Activated naive CD4-positive, alpha-beta T cell treated with anti-CD3 and anti-CD28 coated beads, Interleukin-2, amount 50 U/mL, for 24 hours (primary cell): ENCODE measurements at regions not wholly inside any gene's neighbourhood (a gene's known extent, or its start where the extent isn't known, plus 50 kb on each side); places are given as distances from the start of the nearest gene placed in this dataset.
"Not testable (repeated sequence)": the region's sequence is repeated elsewhere in the genome, so short reads cannot be mapped to it uniquely, and the experiment has no call there.

ENCODE experiments used
- H3K27ac Mint-ChIP-seq: one replicate; pipeline ENCODE4 v1.8.0; 2021; ENCODE audit warnings: mild to moderate bottlenecking, mixed read lengths
- H3K27me3 Mint-ChIP-seq: one replicate; pipeline ENCODE4 v1.8.0; 2021; ENCODE audit warnings: mixed read lengths
- H3K36me3 Mint-ChIP-seq: one replicate; pipeline ENCODE4 v1.8.0; 2021; ENCODE audit warnings: mixed read lengths
- H3K4me1 Mint-ChIP-seq: one replicate; pipeline ENCODE4 v1.8.0; 2021; ENCODE audit warnings: mixed read lengths
- H3K4me3 Mint-ChIP-seq: one replicate; pipeline ENCODE4 v1.8.0; 2021; ENCODE audit warnings: mild to moderate bottlenecking, mixed read lengths
- H3K9me3 Mint-ChIP-seq: one replicate; pipeline ENCODE4 v1.8.0; 2021; ENCODE audit warnings: mixed read lengths

DNA sequence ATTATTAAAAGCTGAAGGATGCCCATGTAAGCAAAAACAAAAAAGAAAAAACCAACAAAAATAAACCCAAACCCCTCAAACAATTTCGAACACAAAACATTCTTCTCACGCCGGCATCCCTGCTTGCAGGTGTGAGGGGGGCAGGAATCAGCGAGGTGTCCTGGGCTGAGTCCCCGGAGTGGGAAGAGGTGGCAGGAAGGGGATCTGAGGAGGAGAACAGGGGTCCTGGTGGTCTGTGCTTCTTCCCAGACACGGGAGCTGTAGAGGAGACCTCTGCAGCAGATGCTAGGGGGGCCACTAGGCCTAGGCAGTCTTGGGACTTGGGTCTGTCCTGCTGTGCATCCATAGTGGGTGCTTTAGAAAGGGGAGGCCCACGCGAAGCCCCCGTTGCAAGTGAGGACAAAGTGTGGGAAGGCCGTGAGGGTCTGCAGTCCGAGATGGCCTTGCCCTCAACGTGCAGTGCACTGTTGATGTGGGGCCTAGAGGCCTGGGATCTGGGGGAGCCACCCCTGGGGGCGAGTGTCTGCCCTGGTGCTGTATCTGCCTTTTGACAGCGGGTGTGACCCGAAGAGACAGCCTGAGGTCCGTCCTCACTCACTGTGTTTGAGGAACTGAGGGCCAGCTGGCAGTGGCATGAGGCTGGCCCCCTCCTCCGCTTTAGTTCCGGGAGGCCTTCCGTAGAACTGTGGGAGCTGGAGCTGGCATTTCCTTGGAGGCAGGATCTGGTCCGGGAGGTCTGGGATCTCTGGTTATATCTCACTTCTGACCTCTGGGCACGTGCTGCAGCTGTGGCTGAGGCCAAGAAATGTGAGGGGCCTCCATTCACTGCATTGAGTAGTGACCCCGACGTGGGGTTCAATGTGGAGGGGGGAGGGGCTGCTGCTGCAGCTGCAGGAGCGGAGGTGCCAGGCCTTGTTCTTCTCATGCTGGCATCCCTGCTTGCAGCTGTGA lies 1371.5 kb downstream of the CDH12 start:
- not testable (repeated sequence) for H3K27me3 Mint-ChIP-seq, H3K4me3 Mint-ChIP-seq, H3K4me1 Mint-ChIP-seq, H3K36me3 Mint-ChIP-seq, H3K9me3 Mint-ChIP-seq
- H3K27ac Mint-ChIP-seq, result peak overlapping the region; percentile 30

DNA sequence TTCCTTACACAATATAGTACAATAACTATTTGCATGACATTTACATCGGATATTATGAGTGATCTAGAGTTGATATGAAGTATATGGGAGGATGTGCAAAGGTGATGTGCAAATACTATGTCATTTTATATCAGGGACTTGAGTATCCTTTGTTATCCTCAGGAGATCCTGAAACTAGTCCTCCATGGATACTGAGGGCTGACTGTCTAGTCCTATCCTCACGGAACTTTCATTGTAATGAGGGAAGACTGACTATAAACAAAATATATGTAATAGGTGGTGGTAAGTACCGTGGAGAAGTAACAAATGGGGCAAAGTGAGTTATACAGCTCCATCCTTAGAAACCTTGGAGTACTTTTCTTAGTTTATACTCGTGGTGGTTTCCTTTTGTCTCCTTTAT lies 1373.1 kb downstream of the CDH12 start:
- H3K36me3 Mint-ChIP-seq, H3K27me3 Mint-ChIP-seq, H3K4me1 Mint-ChIP-seq: not testable (repeated sequence)

DNA sequence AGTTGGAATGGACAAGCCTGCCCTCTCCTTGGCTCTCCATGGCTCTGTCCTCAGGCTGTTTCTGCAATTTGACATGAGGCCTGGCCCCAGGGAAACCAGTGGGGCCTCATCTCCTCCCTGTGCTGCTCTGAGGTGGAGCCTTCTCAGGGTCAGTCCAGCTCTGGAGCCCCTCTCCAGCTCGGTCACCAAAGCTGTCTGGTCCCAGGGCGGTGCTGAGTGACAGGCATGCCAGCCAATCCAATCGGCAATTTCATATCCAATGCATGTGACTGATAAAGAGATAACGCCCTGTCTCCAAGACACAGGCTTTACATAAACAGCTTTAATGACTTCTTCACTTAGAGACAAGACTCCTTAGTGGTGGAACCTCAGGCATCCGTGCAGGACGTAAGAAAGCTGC lies 1379.2 kb downstream of the CDH12 start:
- peaks cover 12% of the 10 kb centered on the region for H3K36me3 Mint-ChIP-seq
- H3K9me3 Mint-ChIP-seq, H3K4me1 Mint-ChIP-seq, H3K27me3 Mint-ChIP-seq, H3K27ac Mint-ChIP-seq, H3K4me3 Mint-ChIP-seq: not testable (repeated sequence)

More for the DNA sequence above, 1373.1 kb downstream of the CDH12 start:
- H3K4me3 Mint-ChIP-seq, H3K9me3 Mint-ChIP-seq, H3K27ac Mint-ChIP-seq: not testable (repeated sequence)

DNA sequence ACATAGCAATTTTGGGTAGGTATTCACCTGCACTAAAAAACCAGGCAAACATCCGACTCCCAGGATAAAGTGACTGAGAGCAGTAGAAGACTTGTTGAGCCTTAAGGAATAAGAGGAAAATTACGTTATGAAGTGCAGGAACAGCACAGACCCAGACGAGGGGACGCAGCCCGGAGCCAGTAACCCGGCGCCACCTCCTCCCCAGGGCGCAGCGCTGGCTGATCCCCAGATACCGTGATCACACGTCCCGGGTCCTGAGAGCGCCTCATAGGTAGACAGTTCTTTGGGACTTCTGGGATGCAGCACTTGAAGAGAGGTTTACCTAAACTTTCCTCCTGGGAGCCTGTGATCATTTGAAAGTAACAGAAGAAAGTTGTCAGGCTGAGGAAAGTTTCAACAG lies 1379.7 kb downstream of the CDH12 start:
- H3K27ac Mint-ChIP-seq, result not testable (repeated sequence)

DNA sequence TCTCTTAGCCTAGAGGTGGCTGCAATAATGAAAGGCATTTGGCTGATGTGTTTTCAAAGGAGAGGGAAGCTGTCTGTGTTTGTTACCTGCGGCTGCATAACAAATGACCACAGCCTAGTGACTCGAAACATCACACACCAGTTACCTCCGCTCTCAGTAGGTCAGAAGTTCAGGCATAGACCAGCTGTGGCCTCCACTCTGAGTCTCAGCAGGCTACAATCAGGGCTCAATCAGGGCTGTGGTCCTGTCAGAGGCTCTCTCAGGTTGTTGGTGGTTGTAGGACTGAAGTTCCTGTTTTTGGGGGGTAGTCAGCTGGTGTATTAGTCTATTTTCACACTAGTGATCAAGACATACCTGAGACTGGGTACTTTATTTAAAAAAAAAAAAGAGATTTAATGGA lies 1381.5 kb downstream of the CDH12 start:
- H3K4me1 Mint-ChIP-seq, H3K27ac Mint-ChIP-seq, H3K4me3 Mint-ChIP-seq, H3K9me3 Mint-ChIP-seq, H3K27me3 Mint-ChIP-seq: not testable (repeated sequence)
- H3K36me3 Mint-ChIP-seq, result peaks cover 12% of the 10 kb centered on the region

More for the DNA sequence above, 1379.7 kb downstream of the CDH12 start:
- not testable (repeated sequence) for H3K9me3 Mint-ChIP-seq, H3K27me3 Mint-ChIP-seq, H3K4me3 Mint-ChIP-seq, H3K4me1 Mint-ChIP-seq
- peaks cover 12% of the 10 kb centered on the region for H3K36me3 Mint-ChIP-seq

DNA sequence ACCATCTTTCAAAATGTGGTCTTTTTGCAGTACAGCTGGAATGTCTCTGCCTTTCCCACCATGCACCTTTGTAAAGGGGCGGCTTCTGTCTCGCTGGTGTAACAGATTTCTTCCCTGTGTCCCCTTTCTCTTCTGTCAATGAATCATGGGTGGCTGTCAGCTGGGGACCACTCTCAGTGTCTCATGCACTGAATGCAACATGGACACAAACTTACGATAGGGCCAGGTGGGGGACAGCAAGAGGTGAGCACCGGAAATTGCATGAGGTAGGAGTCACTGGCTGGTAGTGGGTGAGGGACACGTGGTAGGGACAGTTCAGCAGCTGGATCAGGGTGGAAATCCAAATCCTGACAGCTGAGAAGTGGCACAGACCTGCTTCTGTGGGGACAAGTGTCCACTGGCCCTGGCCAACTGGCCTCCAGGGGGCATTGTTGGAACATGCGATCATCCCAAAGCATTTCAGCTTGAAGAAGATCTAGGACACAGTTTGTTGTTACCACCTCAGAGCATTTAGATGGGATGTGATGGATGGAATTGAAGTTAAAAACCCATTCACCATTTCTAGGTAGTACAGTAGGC lies 1383.5 kb downstream of the CDH12 start:
- H3K27me3 Mint-ChIP-seq, H3K4me3 Mint-ChIP-seq, H3K4me1 Mint-ChIP-seq, H3K9me3 Mint-ChIP-seq, H3K27ac Mint-ChIP-seq: not testable (repeated sequence)
- peaks cover 16% of the 10 kb centered on the region for H3K36me3 Mint-ChIP-seq

DNA sequence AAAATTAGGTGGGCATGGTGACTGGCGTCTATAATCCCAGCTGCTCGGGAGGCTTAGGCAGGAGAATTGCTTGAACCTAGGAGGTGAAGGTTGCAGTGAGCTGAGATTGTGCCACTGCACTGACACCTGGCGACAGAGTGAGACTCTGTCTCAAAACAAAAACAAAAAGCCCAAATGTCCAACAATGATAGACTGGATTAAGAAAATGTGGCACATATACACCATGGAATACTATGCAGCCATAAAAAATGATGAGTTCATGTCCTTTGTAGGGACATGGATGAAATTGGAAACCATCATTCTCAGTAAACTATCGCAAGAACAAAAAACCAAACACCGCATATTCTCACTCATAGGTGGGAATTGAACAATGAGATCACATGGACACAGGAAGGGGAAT lies 1385.6 kb downstream of the CDH12 start:
- not testable (repeated sequence) for H3K4me3 Mint-ChIP-seq, H3K27me3 Mint-ChIP-seq, H3K27ac Mint-ChIP-seq, H3K9me3 Mint-ChIP-seq, H3K4me1 Mint-ChIP-seq
- peaks cover 12% of the 10 kb centered on the region for H3K36me3 Mint-ChIP-seq

DNA sequence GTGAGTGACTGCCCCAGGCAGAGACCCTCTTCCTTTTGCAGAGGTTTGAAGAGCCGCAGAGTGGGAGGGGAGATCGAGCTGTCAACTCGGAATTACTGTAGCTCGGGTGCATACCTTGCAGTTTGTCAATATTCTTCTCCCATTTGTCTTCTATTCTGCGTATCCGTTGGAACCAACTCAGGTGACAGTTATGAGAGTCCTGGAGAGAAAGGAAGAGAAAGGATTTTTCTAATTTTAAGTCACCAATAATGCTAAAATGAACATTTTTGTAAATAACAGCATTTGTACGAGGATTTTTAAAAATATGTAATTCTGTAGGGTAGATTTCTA lies 1393.4 kb downstream of the CDH12 start:
- H3K9me3 Mint-ChIP-seq, H3K4me1 Mint-ChIP-seq, H3K36me3 Mint-ChIP-seq, H3K27me3 Mint-ChIP-seq: not testable (repeated sequence)
- peak overlapping the region; percentile 90 for H3K4me3 Mint-ChIP-seq
- H3K27ac Mint-ChIP-seq, result peak overlapping the region; percentile 77

DNA sequence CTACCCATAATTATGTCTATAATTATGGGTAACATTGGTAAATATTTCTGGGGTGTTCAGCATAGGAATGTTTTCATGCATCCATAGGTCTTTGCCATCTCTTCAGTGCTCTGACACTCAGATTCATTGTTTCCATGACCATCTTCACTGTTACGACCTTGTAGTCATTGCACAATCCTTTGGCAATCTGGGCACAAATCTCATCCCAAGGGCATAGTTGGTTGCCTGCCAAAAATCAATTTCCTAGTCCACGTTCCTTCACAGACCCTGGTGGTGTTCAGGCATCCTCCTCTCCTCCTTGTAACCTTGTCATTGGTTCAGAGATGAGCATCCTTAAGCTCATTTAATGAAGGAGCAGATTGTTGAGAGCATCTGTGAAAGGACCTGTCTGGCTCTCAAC lies 1400.7 kb downstream of the CDH12 start:
- no peaks in the 10 kb centered on the region for H3K9me3 Mint-ChIP-seq
- H3K4me1 Mint-ChIP-seq, result no peaks in the 10 kb centered on the region
- H3K27me3 Mint-ChIP-seq, result peaks cover 24% of the 10 kb centered on the region
- H3K27ac Mint-ChIP-seq, result no peak overlapping the region
- H3K36me3 Mint-ChIP-seq, result no peaks in the 10 kb centered on the region
- no peak overlapping the region for H3K4me3 Mint-ChIP-seq

DNA sequence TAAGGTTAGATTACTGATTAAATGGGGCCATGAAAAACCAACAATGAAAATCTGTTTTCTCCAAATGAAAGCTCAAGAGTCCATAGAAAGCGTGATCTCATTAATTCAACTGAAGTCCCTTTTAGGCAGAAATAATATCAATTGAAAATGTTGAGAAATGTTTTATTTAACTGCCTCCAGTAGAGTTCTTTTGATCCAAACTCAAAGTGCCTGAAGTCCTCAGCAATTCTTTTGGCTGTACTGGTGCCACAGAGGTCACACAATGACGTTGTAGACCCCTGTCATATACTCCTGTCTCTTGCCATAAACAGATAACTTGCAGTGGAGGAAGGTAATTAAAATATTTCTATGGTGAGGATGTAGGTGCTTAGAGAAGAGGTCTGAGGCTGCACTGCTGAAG lies 1420.5 kb downstream of the CDH12 start:
- H3K27ac Mint-ChIP-seq, result no peak overlapping the region
- no peak overlapping the region for H3K4me3 Mint-ChIP-seq
- no peaks in the 10 kb centered on the region for H3K9me3 Mint-ChIP-seq
- H3K4me1 Mint-ChIP-seq, result no peaks in the 10 kb centered on the region
- H3K36me3 Mint-ChIP-seq, result no peaks in the 10 kb centered on the region
- H3K27me3 Mint-ChIP-seq, result no peaks in the 10 kb centered on the region

DNA sequence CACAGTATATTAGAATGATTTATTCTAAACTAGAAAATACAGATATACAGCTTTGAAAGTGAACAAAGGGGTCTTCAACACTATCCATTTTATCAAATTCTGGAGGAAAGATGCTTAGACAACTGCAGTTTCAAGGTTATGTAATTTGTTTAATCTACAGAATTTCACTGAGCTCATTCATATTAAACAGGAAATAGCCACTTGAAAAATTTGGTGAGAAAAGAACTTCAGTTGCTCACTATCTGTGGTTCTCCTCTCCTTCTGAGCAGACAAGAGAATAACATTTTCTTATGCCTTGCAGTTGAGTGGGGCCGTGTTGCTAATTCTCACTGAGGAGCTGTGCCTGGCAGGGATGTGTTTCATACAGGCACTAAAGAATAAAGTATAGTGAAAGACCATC lies 1428.2 kb downstream of the CDH12 start:
- Mint-ChIP-seq H3K4me1 (no peaks in the 10 kb centered on the region), H3K4me3 (no peak overlapping the region), H3K36me3 (no peaks in the 10 kb centered on the region)

DNA sequence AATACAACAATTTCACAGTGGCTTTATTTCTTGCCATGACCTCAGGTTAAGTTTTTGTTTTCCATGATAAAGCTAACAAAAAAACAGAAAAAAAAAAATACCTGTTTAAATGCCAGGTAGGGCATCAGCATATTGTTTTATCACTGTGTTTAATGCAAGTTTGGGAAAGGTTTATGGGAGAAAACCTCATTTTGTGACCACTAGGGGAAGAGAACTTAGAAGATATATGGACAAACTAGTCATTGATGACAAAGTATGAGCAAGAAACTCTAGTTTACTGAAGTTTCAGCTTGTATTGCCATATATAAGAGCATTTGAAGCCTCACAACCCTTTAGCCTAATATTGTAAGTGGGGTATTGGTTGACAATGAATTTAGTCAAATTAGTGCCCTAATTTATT lies 1431.4 kb upstream of the CDH18 start:
- H3K27me3 Mint-ChIP-seq, result peaks cover 4% of the 10 kb centered on the region
- H3K36me3 Mint-ChIP-seq, result no peaks in the 10 kb centered on the region
- no peak overlapping the region for H3K4me3 Mint-ChIP-seq
- H3K27ac Mint-ChIP-seq, result no peak overlapping the region
- no peaks in the 10 kb centered on the region for H3K4me1 Mint-ChIP-seq
- H3K9me3 Mint-ChIP-seq, result no peaks in the 10 kb centered on the region

More for the DNA sequence above, 1428.2 kb downstream of the CDH12 start:
- H3K27ac Mint-ChIP-seq, result no peak overlapping the region
- no peaks in the 10 kb centered on the region for H3K27me3 Mint-ChIP-seq
- no peaks in the 10 kb centered on the region for H3K9me3 Mint-ChIP-seq

DNA sequence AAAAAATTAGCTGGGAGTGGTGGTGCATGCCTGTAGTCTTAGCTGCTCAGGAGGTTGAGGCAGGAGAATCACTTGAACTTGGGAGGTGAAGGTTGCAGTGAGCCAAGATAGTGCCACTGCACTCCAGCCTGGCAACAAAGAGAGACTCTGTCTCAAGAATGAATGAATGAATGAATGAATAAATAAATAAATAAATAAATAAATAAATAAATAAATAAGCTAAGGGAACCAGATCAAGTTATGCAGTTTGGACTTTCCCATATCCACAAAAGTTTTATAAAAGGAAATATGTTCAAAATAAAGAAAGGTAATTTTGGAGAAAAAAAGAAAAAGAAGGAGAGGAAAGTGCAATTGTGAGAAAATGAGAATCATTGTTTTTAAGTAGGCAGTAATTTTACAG lies 1414.1 kb upstream of the CDH18 start:
- H3K27me3 Mint-ChIP-seq, H3K4me3 Mint-ChIP-seq, H3K27ac Mint-ChIP-seq, H3K36me3 Mint-ChIP-seq, H3K9me3 Mint-ChIP-seq, H3K4me1 Mint-ChIP-seq: not testable (repeated sequence)

DNA sequence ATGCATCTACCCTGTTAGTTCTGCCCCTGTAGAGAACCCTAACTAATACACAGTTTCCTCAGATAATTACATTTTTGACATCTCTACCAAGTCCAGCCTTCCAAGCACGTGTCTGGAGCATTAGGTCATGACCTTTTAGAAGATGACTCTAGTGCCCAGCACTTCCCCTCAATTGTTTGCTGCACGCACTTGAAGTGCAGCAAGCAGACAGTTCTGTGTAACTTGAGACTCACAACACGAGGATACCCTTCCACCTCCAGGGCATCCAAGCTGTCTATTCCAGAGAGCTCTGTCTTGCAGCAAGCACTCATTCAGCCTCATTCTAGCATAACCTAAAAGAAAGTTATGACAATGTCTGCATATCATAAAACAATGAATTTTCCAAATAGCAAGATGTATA lies 1410.5 kb upstream of the CDH18 start:
- Mint-ChIP-seq H3K4me1 (no peaks in the 10 kb centered on the region), H3K27me3 (peaks cover 4% of the 10 kb centered on the region), H3K9me3 (no peaks in the 10 kb centered on the region), H3K36me3 (no peaks in the 10 kb centered on the region), H3K4me3 (no peak overlapping the region), H3K27ac (no peak overlapping the region)

DNA sequence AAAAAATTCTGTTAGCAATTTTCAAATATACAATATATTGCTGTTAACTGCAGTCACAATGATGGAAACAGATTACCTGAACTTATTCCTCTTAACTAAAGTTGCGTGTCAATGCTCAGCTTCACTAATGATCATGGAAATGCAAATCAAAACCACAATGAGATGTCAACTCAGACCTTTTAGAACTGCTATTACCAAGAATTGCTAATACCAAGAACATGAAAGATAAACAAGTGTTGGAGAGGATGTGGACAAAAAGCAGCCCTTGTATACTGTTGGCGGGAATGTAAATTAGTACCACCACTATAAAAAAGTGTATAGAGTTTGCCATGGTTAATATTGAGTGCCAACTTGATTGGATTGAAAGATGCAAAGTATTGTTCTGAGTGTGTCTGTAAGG lies 1409.7 kb upstream of the CDH18 start:
- Mint-ChIP-seq H3K9me3 (no peaks in the 10 kb centered on the region), H3K27ac (no peak overlapping the region), H3K4me1 (no peaks in the 10 kb centered on the region), H3K4me3 (no peak overlapping the region), H3K27me3 (peaks cover 4% of the 10 kb centered on the region), H3K36me3 (no peaks in the 10 kb centered on the region)

DNA sequence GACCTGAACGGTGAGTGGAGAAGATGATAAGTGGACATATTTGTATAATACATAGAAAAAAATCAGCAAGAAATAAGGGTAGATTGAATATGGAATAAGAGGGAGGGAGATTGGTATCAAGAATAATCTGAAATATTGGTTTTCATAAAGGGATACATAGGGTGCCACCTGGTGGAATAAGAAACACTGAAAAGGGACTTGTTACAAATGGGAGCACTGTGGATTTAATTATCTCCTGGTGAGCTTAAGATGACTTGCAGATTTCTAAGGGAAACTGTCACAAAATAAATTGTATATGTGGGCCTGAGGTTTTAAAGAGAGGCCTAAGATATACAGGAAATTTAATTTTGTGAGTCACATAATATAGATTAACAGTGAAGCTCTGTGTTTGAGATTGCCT lies 1403.5 kb upstream of the CDH18 start:
- Mint-ChIP-seq H3K4me1 (no peaks in the 10 kb centered on the region), H3K9me3 (no peaks in the 10 kb centered on the region), H3K27ac (no peak overlapping the region), H3K4me3 (no peak overlapping the region), H3K27me3 (no peaks in the 10 kb centered on the region), H3K36me3 (no peaks in the 10 kb centered on the region)

DNA sequence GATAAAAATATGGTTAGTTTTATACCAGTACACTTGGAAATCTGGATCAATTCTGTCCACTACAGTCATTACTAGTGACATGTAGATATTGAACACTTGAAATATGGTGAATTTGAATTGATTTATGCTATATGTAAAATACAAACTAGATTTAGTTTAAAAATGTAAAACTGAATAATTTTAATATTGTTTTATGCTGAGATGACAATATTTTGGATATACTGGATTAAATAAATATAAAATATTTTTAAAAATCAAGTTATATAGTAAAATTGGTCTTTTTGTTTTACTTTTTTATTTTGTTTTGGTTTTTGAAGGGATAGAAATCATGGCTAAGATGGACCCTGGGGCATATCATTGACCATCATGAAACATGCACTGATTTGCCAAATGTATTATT lies 1372.8 kb upstream of the CDH18 start:
- not testable (repeated sequence) for H3K27me3 Mint-ChIP-seq, H3K27ac Mint-ChIP-seq, H3K36me3 Mint-ChIP-seq, H3K4me1 Mint-ChIP-seq, H3K9me3 Mint-ChIP-seq, H3K4me3 Mint-ChIP-seq
